ENCODE measurements at regions not wholly inside any gene's neighbourhood (a gene's known extent, or its start where the extent isn't known, plus 50 kb on each side); places are given as distances from the start of the nearest gene placed in this dataset.

- peak; percentile 14 for DNase-seq (ENCODE audit: low spot score)
Measured at GRCh38 chr6:87908978-87909811, 138.4 kb upstream of the SPACA1 start.

GRCh38 chr6:87907521-87907920 is 140.1 kb upstream of the SPACA1 start:
- DNase-seq (ENCODE audit: low spot score), result no peak

GRCh38 chr6:87905101-87905641 is 142.5 kb upstream of the SPACA1 start:
- no peak for DNase-seq (ENCODE audit: low spot score)

GRCh38 chr6:87904011-87904410 is 143.6 kb upstream of the SPACA1 start:
- DNase-seq (ENCODE audit: low spot score), result no peak

GRCh38 chr6:87903323-87903722 is 144.3 kb upstream of the SPACA1 start:
- DNase-seq (ENCODE audit: low spot score), result no peak

- DNase-seq (ENCODE audit: low spot score), result no peak
Measured at GRCh38 chr6:87902383-87902782, 145.3 kb upstream of the SPACA1 start.

- DNase-seq (ENCODE audit: low spot score), result no peak
Measured at GRCh38 chr6:87901613-87902012, 146.0 kb upstream of the SPACA1 start.

GRCh38 chr6:87900160-87900698 is 147.4 kb upstream of the SPACA1 start:
- no peak for DNase-seq (ENCODE audit: low spot score)

GRCh38 chr6:87899499-87900147 is 148.0 kb upstream of the SPACA1 start:
- no peak for DNase-seq (ENCODE audit: low spot score)

GRCh38 chr6:87897663-87898062 is 150.0 kb upstream of the SPACA1 start:
- no peak for DNase-seq (ENCODE audit: low spot score)

- DNase-seq (ENCODE audit: low spot score), result no peak
Measured at GRCh38 chr6:87897013-87897412, 150.6 kb upstream of the SPACA1 start.

- DNase-seq (ENCODE audit: low spot score), result no peak
Measured at GRCh38 chr6:87887266-87887665, 160.4 kb upstream of the SPACA1 start.

GRCh38 chr6:87884203-87884602 is 163.4 kb upstream of the SPACA1 start:
- DNase-seq (ENCODE audit: low spot score), result no peak

- DNase-seq (ENCODE audit: low spot score), result no peak
Measured at GRCh38 chr6:87881342-87881895, 166.2 kb upstream of the SPACA1 start.

GRCh38 chr6:87879132-87879861 is 168.3 kb upstream of the SPACA1 start:
- no peak for DNase-seq (ENCODE audit: low spot score)

- DNase-seq (ENCODE audit: low spot score), result no peak
Measured at GRCh38 chr6:87875781-87876180, 171.9 kb upstream of the SPACA1 start.

GRCh38 chr6:87873556-87873955 is 171.5 kb upstream of the AKIRIN2 start:
- DNase-seq (ENCODE audit: low spot score), result no peak

- no peak for DNase-seq (ENCODE audit: low spot score)
Measured at GRCh38 chr6:87870556-87870955, 168.5 kb upstream of the AKIRIN2 start.

- no peak for DNase-seq (ENCODE audit: low spot score)
Measured at GRCh38 chr6:87869064-87869905, 167.3 kb upstream of the AKIRIN2 start.

- no peak for DNase-seq (ENCODE audit: low spot score)
Measured at GRCh38 chr6:87860902-87861301, 158.9 kb upstream of the AKIRIN2 start.

- no peak for DNase-seq (ENCODE audit: low spot score)
Measured at GRCh38 chr6:87858440-87858839, 156.4 kb upstream of the AKIRIN2 start.

Data from kidney capillary endothelial cell (primary cell).